ENCODE measurements at regions not wholly inside any gene's neighbourhood (a gene's known extent, or its start where the extent isn't known, plus 50 kb on each side); places are given as distances from the start of the nearest gene placed in this dataset.

- no peak overlapping the region for H3K27ac ChIP-seq
- H3K36me3 ChIP-seq (replicated peaks in 1 of 2), result no peaks in the 10 kb centered on the region
- WGBS, 4 donors, result 58 to 74% (median 67%) methylated on average over 5 of the region's 5 CpGs
- no peak overlapping the region for H3K4me3 ChIP-seq
- intact Hi-C loops (cut with DNase I), result no loop called here
- peaks cover 0 to 3% of the 10 kb centered on the region in 2 donors for H3K4me1 ChIP-seq (replicated peaks in 1 of 2)
- no peak for TF ChIP-seq CTCF (IDR thresholded peaks at IDR 0.05)
- TF ChIP-seq POLR2A (IDR thresholded peaks at IDR 0.05), result no peak
- DNase-seq, result no peak
- H3K27me3 ChIP-seq, result no peaks in the 10 kb centered on the region
- no peaks in the 10 kb centered on the region for H3K9me3 ChIP-seq (replicated peaks in 1 of 3)
Measured at GRCh38 chr12:64992116-64992515, 129.0 kb downstream of the WIF1 start.

- no peak for TF ChIP-seq CTCF (IDR thresholded peaks at IDR 0.05)
- TF ChIP-seq POLR2A (IDR thresholded peaks at IDR 0.05), result no peak
- WGBS, 4 donors, result 26 to 48% (median 30%) methylated on average over 1 of the region's 1 CpG
- DNase-seq, result no peak
- Histone ChIP-seq H3K4me3 (no peak overlapping the region), H3K9me3 (replicated peaks in 1 of 3) (no peaks in the 10 kb centered on the region), H3K27ac (no peak overlapping the region), H3K4me1 (replicated peaks in 1 of 2) (peaks cover 0 to 3% of the 10 kb centered on the region in 2 donors), H3K27me3 (no peaks in the 10 kb centered on the region), H3K36me3 (replicated peaks in 1 of 2) (no peaks in the 10 kb centered on the region)
- intact Hi-C loops (cut with DNase I), result no loop called here
Measured at GRCh38 chr12:64992641-64993040, 128.5 kb downstream of the WIF1 start.

GRCh38 chr12:64993461-64993860 is 127.6 kb downstream of the WIF1 start:
- intact Hi-C loops (cut with DNase I), result no loop called here
- Histone ChIP-seq H3K4me3 (no peak overlapping the region), H3K27ac (no peak overlapping the region), H3K9me3 (replicated peaks in 1 of 3) (no peaks in the 10 kb centered on the region), H3K27me3 (no peaks in the 10 kb centered on the region), H3K4me1 (replicated peaks in 1 of 2) (peaks cover 0 to 7% of the 10 kb centered on the region in 2 donors), H3K36me3 (replicated peaks in 1 of 2) (no peaks in the 10 kb centered on the region)
- no peak for TF ChIP-seq POLR2A (IDR thresholded peaks at IDR 0.05)
- no peak for TF ChIP-seq CTCF (IDR thresholded peaks at IDR 0.05)
- no peak for DNase-seq
- 33 to 60% (median 41%) methylated on average over 1 of the region's 1 CpG for WGBS, 4 donors

- TF ChIP-seq CTCF (IDR thresholded peaks at IDR 0.05) (no peak), POLR2A (IDR thresholded peaks at IDR 0.05) (no peak)
- H3K4me1 ChIP-seq (replicated peaks in 1 of 2), result peaks cover 0 to 10% of the 10 kb centered on the region in 2 donors
- peak overlapping the region in 1 of 5 donors; percentile 14 for H3K27ac ChIP-seq
- H3K27me3 ChIP-seq, result no peaks in the 10 kb centered on the region
- intact Hi-C loops (cut with DNase I), result no loop called here
- 30 to 38% (median 35%) methylated on average over 1 of the region's 1 CpG for WGBS, 4 donors
- H3K4me3 ChIP-seq, result no peak overlapping the region
- no peak for DNase-seq
- no peaks in the 10 kb centered on the region for H3K9me3 ChIP-seq (replicated peaks in 1 of 3)
- no peaks in the 10 kb centered on the region for H3K36me3 ChIP-seq (replicated peaks in 1 of 2)
Measured at GRCh38 chr12:64995816-64996215, 125.3 kb downstream of the WIF1 start.

Measured in adrenal gland (tissue), 9 donors.